GM19324 (cell line): ENCODE measurements at regions not wholly inside any gene's neighbourhood (a gene's known extent, or its start where the extent isn't known, plus 50 kb on each side); places are given as distances from the start of the nearest gene placed in this dataset.
"Not testable (repeated sequence)": the region's sequence is repeated elsewhere in the genome, so short reads cannot be mapped to it uniquely, and the experiment has no call there.

ENCODE experiments used
- ATAC-seq: cut with Tn5 transposase; IDR thresholded peaks from one replicate; pipeline ENCODE4 v1.9.1; 2021; ENCODE audit warnings: mild to moderate bottlenecking, moderate library complexity; ENCODE audit not compliant: unreplicated experiment, low FRiP score

DNA sequence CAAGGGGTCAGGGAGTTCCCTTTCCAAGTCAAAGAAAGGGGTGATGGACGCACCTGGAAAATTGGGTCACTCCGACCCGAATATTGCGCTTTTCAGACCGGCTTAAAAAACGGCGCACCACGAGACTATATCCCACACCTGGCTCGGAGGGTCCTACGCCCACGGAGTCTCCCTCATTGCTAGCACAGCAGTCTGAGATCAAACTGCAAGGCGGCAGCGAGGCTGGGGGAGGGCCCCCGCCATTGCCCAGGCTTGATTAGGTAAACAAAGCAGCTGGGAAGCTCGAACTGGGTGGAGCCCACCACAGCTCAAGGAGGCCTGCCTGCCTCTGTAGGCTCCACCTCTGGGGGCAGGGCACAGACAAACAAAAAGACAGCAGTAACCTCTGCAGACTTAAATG lies 1150.5 kb downstream of the HACE1 start:
- ATAC-seq = not testable (repeated sequence)

- no peak for ATAC-seq
These were observed 1152.0 kb downstream of the HACE1 start for GRCh38 chr6:103707596-103708325.

DNA sequence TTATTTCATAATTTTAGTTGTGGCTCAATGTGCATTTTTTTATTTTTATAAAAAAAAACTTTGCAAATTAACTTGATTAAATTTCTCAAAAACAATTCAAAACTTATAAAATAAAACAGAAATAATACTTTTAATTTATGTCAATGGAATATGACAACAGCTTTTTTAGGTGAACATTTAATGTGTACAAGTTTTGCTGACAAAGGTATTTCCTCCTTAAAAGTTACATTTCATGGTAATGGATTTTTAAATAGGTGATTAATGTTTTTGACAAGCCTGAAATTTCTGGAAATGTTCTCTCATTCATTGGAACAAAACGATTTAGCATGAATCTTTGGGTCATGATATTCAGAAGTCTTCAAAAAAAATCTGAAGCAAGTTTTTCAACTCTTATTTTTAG lies 1160.0 kb downstream of the HACE1 start:
- ATAC-seq = no peak

DNA sequence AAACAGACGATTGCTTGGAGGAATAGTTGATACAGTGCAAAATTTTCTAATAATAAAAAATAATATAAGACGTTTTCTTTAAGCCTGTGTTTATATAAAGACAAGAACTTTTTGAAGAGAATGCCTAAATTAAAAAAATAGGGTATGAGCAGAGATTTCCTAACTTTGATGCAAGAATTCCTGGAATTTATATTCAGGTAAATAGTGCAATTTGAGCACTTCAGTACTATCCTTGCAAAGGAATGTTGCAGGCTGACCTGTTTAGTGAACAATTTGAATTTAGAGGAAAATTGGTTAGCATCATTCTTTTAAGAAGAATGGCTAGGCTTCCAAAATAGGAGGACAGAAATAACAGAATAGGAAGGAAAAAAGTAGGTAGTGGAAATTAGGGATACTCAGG lies 1172.3 kb downstream of the HACE1 start:
- ATAC-seq = no peak

DNA sequence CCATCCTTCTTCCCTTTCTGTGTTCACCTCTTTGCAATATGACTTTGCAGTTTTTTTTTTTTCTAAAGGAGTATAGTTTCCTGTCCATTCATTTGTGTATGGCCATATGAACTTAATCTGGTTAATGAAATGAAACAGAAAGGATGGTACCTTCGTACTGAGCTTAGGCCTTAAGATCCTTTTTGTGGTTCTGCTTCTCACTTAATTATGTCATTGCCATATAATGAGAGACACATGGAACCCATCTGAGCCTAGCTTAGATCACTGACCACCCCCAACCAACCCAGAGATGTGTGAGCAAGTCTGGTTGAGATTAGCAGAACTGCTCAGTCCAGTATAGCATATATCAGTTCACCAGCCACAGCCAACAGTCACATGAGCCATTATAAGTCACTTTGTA lies 1179.6 kb downstream of the HACE1 start:
- ATAC-seq = no peak

DNA sequence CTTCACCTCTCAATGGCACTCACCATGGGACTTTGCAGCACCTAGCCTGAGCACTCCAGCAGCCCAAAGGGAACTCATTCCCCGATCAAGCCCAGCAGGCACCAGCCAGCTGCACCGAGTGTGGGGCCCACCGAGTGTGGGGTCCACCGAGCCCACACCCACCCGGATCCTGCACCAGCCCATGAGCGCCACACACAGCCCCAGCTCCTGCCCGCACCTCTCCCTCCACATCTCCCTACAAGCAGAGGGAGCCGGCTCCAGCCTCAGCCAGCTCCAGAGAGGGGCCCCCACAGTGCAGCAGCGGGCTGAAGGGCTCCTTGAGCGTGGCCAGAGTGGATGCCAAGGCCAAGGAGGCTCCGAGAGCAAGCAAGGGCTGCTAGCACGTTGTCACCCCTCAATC lies 1182.4 kb downstream of the HACE1 start:
- no peak for ATAC-seq

GRCh38 chr6:103675807-103676406 lies 1183.8 kb downstream of the HACE1 start:
- ATAC-seq = no peak

DNA sequence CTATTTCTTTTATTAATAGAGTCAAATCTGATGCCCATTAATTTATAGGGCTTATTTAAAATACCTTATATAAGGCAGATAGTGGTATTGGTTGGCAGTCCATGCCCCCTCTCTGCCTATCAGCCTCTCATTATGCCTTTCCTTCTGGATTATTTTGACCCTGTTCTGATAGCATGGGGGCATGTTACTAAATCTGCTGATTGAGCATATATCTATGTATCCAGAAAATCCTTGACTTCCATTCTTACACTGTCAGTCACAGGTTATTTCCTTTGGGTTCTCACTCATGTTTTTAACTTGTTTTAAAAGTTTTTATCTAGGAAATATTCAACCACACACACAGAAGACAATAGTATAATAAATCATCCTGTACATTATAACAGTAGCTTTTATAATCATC lies 1184.9 kb downstream of the HACE1 start:
- no peak for ATAC-seq

GRCh38 chr6:103672169-103672568 lies 1187.5 kb downstream of the HACE1 start:
- no peak for ATAC-seq

DNA sequence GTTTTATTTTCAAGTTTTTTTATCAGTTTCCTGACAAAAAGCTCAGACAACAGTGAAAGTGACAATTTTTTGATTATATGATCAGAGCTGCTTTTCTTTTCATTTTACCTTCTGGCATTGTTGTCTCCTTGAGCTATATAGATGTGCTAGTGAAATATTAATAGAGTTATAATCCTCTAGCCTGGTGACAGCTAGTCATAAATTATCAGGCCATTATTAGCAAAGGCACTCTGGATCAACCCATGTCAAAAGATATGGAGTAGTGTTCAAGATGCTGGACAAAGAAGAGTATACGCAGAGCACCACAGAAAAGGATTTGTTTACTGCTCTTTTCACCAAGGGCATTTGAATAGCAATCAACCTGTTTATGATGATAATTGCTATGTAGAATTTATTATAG lies 1230.1 kb downstream of the HACE1 start:
- no peak for ATAC-seq

- ATAC-seq = no peak
These were observed 1242.1 kb downstream of the HACE1 start for GRCh38 chr6:103617642-103618041.

DNA sequence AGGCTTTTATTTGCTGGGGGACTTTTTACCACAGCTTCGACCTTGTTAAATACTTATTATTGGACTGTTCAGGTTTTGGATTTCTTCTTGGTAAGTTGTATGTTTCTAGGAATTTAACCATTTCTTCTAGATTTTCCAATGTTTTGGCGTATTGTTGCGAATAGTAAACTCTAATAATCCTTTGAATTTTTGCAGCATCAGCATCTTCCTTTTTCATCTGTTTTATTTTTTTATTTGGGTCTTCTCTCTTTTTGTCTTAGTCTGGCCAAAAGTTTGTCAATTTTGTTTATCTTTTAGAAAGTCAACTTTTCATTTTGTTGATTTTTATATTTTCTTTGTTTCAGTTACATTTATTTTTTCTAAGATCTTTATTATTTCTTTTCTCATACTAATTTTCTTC lies 1272.0 kb downstream of the HACE1 start:
- no peak for ATAC-seq

- ATAC-seq = no peak
These were observed 1281.6 kb downstream of the HACE1 start for GRCh38 chr6:103578115-103578514.

GRCh38 chr6:103570431-103570830 lies 1289.3 kb downstream of the HACE1 start:
- ATAC-seq = no peak

DNA sequence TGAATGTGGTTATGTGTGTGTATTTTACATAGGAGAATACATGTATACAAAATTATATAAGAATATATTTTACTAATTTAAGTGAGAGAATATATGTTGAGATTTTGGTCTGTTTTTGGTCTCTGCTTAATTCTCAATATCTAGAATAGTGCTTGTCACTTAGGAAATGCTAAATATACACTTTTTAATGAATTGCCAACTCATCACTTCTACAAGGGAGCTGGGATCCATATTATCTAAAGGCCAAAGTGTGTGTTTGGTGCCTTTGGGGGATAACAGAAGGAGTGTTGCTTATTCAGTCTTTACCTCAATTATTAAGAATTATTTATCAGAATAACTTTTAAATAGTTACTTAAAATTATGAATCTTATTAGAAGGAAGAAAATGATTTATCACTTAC lies 1304.8 kb downstream of the HACE1 start:
- ATAC-seq = no peak

- ATAC-seq = no peak
These were observed 1321.3 kb downstream of the HACE1 start for GRCh38 chr6:103538381-103538780.

- ATAC-seq = no peak
These were observed 1324.9 kb downstream of the HACE1 start for GRCh38 chr6:103534814-103535213.

GRCh38 chr6:103534095-103534494 lies 1325.6 kb downstream of the HACE1 start:
- ATAC-seq = no peak

DNA sequence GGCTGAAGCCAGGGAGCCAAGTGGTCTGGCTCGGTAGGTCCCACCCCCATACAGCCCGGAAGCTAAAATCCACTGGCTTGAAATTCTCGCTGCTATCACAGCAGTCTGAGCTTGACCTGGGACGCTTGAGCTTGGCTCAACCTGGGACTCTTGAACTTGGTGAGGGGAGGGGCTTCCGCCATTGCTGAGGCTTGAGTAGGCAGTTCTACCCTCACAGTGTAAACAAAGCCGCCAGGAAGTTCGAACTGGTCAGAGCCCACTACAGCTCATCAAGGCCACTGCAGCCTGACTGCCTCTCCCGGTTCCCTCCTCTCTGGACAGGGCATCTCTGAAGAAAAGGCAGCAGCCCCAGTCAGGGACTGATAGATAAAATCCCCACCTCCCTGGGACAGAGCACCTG lies 1337.7 kb downstream of the HACE1 start:
- ATAC-seq = no peak

DNA sequence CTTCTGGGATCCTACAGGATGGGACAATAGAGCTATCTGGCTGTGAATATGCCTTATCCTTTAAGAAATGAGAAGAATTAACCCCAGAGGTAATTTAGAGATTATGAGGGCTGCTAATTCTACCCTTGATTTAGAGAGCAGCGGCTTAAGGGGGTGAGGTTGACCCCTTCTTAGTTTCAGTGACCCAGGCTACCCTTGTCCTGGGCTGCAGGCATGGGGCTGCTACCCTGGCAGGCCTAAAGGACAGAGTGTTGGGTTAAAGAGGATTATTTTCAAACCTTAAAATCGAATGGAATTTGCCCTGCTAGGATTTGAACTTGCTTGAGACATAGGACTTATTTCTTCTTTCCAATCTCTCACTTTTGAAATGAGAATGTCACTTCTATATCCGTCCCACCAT lies 1343.4 kb downstream of the HACE1 start:
- no peak for ATAC-seq

DNA sequence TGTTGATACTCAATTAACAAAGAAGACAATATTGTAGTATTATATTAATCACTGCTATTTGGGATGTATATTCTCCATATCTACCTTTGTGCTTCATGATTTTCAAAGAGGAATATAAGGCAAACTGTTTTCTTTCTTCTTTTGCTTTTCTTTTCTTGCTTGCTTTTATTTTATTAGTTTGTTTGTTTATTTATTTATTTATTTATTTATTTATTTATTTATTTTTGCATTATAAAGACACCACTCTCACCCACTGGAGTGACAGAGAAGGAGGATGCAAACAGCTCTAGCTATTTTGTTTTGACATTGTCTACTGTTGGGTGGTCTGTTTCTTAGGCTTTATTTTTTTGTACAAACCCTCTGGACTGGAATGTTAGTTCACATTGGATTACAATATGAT lies 1352.7 kb downstream of the HACE1 start:
- ATAC-seq = no peak

DNA sequence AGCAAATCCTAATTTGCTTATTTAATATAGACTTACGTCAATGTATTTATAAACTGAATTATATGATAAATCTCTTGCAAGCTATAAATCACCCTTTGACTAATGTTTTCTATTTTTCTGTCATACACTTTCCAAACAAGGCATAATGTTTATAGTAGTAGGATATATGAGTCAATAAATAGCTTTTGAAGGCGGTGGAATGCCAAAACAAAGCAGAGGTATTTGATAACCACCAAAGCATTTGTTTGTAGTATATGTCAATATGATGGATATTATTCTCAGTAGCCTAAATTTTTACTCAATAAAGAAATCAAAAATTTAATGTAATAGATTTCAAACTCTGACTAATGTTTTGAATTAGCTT lies 1354.6 kb downstream of the HACE1 start:
- no peak for ATAC-seq
